Heart left ventricle (tissue), 16 donors: ENCODE measurements at regions not wholly inside any gene's neighbourhood (a gene's known extent, or its start where the extent isn't known, plus 50 kb on each side); places are given as distances from the start of the nearest gene placed in this dataset.

ENCODE experiments used
- ATAC-seq, 4 donors: fragments of 200-7000 bp; cut with Tn5 transposase; one replicate each; pipeline ENCODE4 v1.9.1; 2020 to 2022; ENCODE audit warnings: moderate library complexity in 4 of 4, mild to moderate bottlenecking in 3 of 4, moderate number of reproducible peaks in 1 of 4
- DNase-seq, 5 donors: peaks; one replicate each; pipeline ENCODE4 v3.0.0-alpha.2; 2020
- H3K27ac ChIP-seq, 12 donors: fragments of 200-600 bp; sonication (generic) in 4 of 12; one replicate each; pipeline versions ENCODE4 v1.5.0 to v1.8.0; 2016 to 2022; ENCODE audit warnings: mild to moderate bottlenecking in 2 of 12
- H3K27me3 ChIP-seq, 9 donors: fragments of 200-600 bp; sonication (generic) in 2 of 9; one replicate each; pipeline versions ENCODE4 v1.5.1 to v1.8.0; 2016 to 2022; ENCODE audit warnings: mild to moderate bottlenecking in 3 of 9
- H3K36me3 ChIP-seq, 9 donors: fragments of 200-600 bp; sonication (generic) in 2 of 9; one replicate each; pipeline versions ENCODE4 v1.5.0 to v1.8.0; 2018 to 2022; ENCODE audit warnings: mild to moderate bottlenecking in 2 of 9
- H3K4me1 ChIP-seq, 12 donors: fragments of 200-600 bp; sonication (generic) in 4 of 12; one replicate each; pipeline versions ENCODE4 v1.5.0 to v1.8.0; 2016 to 2022; ENCODE audit warnings: mild to moderate bottlenecking in 3 of 12
- H3K4me3 ChIP-seq, 12 donors: fragments of 200-600 bp; sonication (generic) in 4 of 12; one replicate each; pipeline versions ENCODE4 v1.5.0 to v1.8.0; 2017 to 2022; ENCODE audit warnings: mild to moderate bottlenecking in 9 of 12, moderate library complexity in 4 of 12
- H3K9me3 ChIP-seq, 12 donors: fragments of 200-600 bp; sonication (generic) in 4 of 12; one replicate each; pipeline versions ENCODE4 v1.5.0 to v1.8.0; 2016 to 2022; ENCODE audit warnings: mild to moderate bottlenecking in 1 of 12
- POLR2A ChIP-seq, 2 donors: fragments of 450-650 bp; IDR thresholded peaks; one replicate each; pipeline ENCODE4 v1.6.1; 2017; ENCODE audit warnings: antibody characterized with exemption in 2 of 2, mild to moderate bottlenecking in 2 of 2, moderate library complexity in 2 of 2
- WGBS, 4 donors: extraction: QIAGEN DNeasy Blood & Tissue Kit in 2 of 4; methylation state at CpG; one replicate each; pipeline versions ENCODE4 v1.1.5 to v1.1.7; 2013 to 2018; 5-methylcytosine and 5-hydroxymethylcytosine counted together
- intact Hi-C, 10 donors: fragments of 100-400 bp; cut with DNase I; formaldehyde crosslinking; loops; one replicate each; pipeline versions ENCODE4 v1.11.1 to v1.14.2; 2022
- TF ChIP-seq, protein P1 (sequence below), 12 donors: fragments of 200-600 bp; sonication (generic) in 4 of 12; IDR thresholded peaks; one replicate each; pipeline versions ENCODE4 v1.5.0 to v1.8.0; 2018 to 2022; ENCODE audit warnings: antibody characterized with exemption in 12 of 12, mild to moderate bottlenecking in 5 of 12
- donor health status: ischemic (EF 13 %, LVEDD 7.1; RV severe dilation, severe dysfunction).
- donor health status: healthy with polysubstance abuse.
- donor health status: DM: no; HTN: yes; CAD: no.
- donor health status: DM: no; HTN: no; CAD: no.
- donor health status: ischemic (EF 25% LVEDD 6.9; RV normal size, moderate dysfunction).
- donor health status: ischemic (EF 25% LVEDD 5.7; RV mildly dilated, moderate dysfunction).
- donor health status: healthy.
- donor health status: DM: yes; HTN: yes; CAD: no.
- donor health status: ischemic (EF 35%, LVEDD 5.7; RV mildly dilated, moderate dysfunction).
- donor health status: nonischemic (EF 11% LVEDD 7.7; RV severe dilation, severe dysfunction).
- donor health status: DM: yes; HTN: yes; CAD: no.
- donor health status: PGD.
- donor health status: ischemic (EF 29% LVEDD 5.4; RV normal size, mild dysfunction).
- donor health status: nonischemic (EF 23%, LVEDD 6.1; RV moderate dilation, normal function).

- H3K4me3 ChIP-seq = no peak overlapping the region
- WGBS, 4 donors = 84 to 98% (median 92%) methylated on average over 3 of the region's 3 CpGs
- H3K4me1 ChIP-seq = peaks cover 0 to 8% (median 0%) of the 10 kb centered on the region in 12 donors
- DNase-seq (no peak), ATAC-seq (no peak)
- no peak for TF ChIP-seq POLR2A (IDR thresholded peaks at IDR 0.05)
- TF ChIP-seq, protein P1, sequence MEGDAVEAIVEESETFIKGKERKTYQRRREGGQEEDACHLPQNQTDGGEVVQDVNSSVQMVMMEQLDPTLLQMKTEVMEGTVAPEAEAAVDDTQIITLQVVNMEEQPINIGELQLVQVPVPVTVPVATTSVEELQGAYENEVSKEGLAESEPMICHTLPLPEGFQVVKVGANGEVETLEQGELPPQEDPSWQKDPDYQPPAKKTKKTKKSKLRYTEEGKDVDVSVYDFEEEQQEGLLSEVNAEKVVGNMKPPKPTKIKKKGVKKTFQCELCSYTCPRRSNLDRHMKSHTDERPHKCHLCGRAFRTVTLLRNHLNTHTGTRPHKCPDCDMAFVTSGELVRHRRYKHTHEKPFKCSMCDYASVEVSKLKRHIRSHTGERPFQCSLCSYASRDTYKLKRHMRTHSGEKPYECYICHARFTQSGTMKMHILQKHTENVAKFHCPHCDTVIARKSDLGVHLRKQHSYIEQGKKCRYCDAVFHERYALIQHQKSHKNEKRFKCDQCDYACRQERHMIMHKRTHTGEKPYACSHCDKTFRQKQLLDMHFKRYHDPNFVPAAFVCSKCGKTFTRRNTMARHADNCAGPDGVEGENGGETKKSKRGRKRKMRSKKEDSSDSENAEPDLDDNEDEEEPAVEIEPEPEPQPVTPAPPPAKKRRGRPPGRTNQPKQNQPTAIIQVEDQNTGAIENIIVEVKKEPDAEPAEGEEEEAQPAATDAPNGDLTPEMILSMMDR (IDR thresholded peaks at IDR 0.05) = no peak
- H3K9me3 ChIP-seq = peaks cover 0 to 23% (median 0%) of the 10 kb centered on the region in 12 donors
- intact Hi-C loops = no loop called here
- H3K36me3 ChIP-seq = no peaks in the 10 kb centered on the region
- H3K27me3 ChIP-seq = no peaks in the 10 kb centered on the region
- no peak overlapping the region for H3K27ac ChIP-seq
These were observed 261.2 kb upstream of the UBASH3B start for GRCh38 chr11:122394313-122394712.

DNA sequence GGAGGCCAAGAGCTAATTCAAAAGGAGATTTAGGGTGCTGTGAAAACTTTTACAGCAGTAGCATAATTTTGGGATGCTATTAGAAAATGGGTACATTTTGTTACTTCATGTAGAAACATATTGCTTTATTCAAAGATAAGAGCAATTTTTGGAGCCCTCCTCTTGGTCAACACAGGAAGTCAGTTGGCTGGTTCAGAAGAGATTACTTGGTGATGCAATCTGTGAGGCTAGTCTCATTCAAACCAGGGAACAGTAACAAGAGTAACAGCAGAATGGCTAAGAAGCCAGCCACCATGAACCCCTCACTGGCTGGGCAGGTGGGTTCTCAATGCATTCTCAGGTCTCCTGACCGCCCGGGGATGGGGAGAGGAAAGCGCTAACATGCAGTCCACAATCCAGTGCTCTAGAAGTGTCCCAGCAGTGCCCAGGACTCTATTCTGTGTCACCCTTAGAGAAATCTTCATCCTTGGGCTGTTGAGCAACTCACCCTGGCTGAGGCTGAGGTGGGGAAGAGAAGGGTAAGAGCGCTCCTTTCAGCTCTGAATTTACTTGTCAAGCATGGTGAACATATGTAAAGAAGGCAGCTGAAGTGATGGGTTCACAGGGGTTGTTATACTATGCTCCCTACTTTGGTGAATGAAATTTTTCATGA is 262.2 kb upstream of the UBASH3B start:
- peak; percentile 37 to 82 (median 56) for ATAC-seq
- Histone ChIP-seq H3K27ac (peak overlapping the region in 3 of 12 donors; percentile 20 to 34 (median 32)), H3K4me3 (no peak overlapping the region), H3K27me3 (no peaks in the 10 kb centered on the region), H3K36me3 (no peaks in the 10 kb centered on the region), H3K4me1 (peaks cover 0 to 8% (median 0%) of the 10 kb centered on the region in 12 donors), H3K9me3 (peaks cover 0 to 24% (median 0%) of the 10 kb centered on the region in 12 donors)
- TF ChIP-seq POLR2A (IDR thresholded peaks at IDR 0.05) = no peak
- TF ChIP-seq, protein P1 (IDR thresholded peaks at IDR 0.05) = no peak
- WGBS, 4 donors = 95 to 100% (median 97%) methylated on average over 4 of the region's 4 CpGs
- intact Hi-C loops = no loop called here
- no peak for DNase-seq

GRCh38 chr11:122392508-122392907 is 263.0 kb upstream of the UBASH3B start:
- Histone ChIP-seq H3K27ac (no peak overlapping the region), H3K9me3 (peaks cover 0 to 24% (median 0%) of the 10 kb centered on the region in 12 donors), H3K4me3 (no peak overlapping the region), H3K4me1 (peaks cover 0 to 8% (median 0%) of the 10 kb centered on the region in 12 donors), H3K27me3 (no peaks in the 10 kb centered on the region), H3K36me3 (no peaks in the 10 kb centered on the region)
- ATAC-seq = no peak
- TF ChIP-seq, protein P1 (IDR thresholded peaks at IDR 0.05) = no peak
- no peak for TF ChIP-seq POLR2A (IDR thresholded peaks at IDR 0.05)
- DNase-seq = no peak
- WGBS, 4 donors = 55 to 68% (median 65%) methylated on average over 3 of the region's 3 CpGs
- intact Hi-C loops = no loop called here

DNA sequence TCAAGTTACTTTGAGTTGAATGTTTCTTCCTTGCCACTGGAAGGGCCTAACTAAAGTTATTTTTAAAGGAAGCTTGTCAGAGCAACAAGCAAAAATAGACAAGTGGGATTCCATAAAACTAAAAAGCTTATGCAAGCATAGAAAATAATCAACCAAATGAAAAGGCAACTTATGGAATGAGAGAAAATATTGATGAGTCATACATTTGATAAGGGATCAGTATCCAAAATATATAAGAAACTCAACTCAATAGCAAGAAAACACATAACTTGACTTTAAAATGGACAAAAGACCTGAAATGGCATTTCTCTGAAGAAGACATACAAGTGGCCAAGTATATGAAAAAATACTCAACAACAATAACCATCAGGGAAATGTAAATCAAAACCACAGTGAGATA is 264.5 kb upstream of the UBASH3B start:
- Histone ChIP-seq H3K27ac (no peak overlapping the region), H3K4me3 (no peak overlapping the region), H3K4me1 (peaks cover 0 to 8% (median 0%) of the 10 kb centered on the region in 12 donors), H3K36me3 (no peaks in the 10 kb centered on the region), H3K27me3 (no peaks in the 10 kb centered on the region), H3K9me3 (peaks cover 0 to 24% (median 0%) of the 10 kb centered on the region in 12 donors)
- intact Hi-C loops = no loop called here
- DNase-seq (no peak), ATAC-seq (no peak)
- no peak for TF ChIP-seq POLR2A (IDR thresholded peaks at IDR 0.05)
- TF ChIP-seq, protein P1 (IDR thresholded peaks at IDR 0.05) = no peak
